Upper lobe of left lung (tissue), 4 donors: ENCODE measurements at regions not wholly inside any gene's neighbourhood (a gene's known extent, or its start where the extent isn't known, plus 50 kb on each side); places are given as distances from the start of the nearest gene placed in this dataset.

Source experiments
- POLR2A ChIP-seq, 4 donors: fragments of 450-650 bp; IDR thresholded peaks; one replicate each; pipeline ENCODE4 v1.5.1; 2016 to 2017; ENCODE audit warnings: antibody characterized with exemption in 4 of 4, mild to moderate bottlenecking in 2 of 4
- POLR2AphosphoS5 ChIP-seq, 2 donors: sonication (generic); formaldehyde crosslinking; IDR thresholded peaks; one replicate each; pipeline ENCODE4 v1.5.1; 2017; ENCODE audit warnings: antibody characterized with exemption in 2 of 2
- TF ChIP-seq, protein P1 (sequence below), 6 experiments: fragments of 450-650 bp in 4 of 6; fragments of 200-600 bp in 2 of 6; sonication (generic) in 2 of 6; IDR thresholded peaks; one replicate each; pipeline ENCODE4 v1.5.1; 2016 to 2019; ENCODE audit warnings: antibody characterized with exemption in 6 of 6

DNA sequence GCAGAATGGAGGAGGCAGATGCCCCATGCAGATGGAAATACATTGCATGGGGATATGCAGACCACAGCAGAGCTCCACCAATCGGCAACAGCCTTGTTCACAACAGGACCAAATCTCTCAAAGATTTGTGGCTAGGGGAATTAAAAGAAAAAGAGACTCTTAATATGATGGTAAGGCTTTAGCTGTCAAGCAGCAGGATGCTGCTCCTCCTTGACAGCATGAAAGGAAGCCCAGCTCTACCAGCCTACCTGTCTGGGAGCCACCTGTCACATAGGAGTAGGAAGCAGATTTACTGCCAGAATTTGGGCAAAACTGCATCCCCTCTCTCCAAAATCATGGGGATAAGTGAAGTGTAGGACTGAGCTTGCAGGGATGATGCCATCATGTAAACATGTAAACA, 769.6 kb upstream of the ARPP21 start:
- TF ChIP-seq, protein P1, sequence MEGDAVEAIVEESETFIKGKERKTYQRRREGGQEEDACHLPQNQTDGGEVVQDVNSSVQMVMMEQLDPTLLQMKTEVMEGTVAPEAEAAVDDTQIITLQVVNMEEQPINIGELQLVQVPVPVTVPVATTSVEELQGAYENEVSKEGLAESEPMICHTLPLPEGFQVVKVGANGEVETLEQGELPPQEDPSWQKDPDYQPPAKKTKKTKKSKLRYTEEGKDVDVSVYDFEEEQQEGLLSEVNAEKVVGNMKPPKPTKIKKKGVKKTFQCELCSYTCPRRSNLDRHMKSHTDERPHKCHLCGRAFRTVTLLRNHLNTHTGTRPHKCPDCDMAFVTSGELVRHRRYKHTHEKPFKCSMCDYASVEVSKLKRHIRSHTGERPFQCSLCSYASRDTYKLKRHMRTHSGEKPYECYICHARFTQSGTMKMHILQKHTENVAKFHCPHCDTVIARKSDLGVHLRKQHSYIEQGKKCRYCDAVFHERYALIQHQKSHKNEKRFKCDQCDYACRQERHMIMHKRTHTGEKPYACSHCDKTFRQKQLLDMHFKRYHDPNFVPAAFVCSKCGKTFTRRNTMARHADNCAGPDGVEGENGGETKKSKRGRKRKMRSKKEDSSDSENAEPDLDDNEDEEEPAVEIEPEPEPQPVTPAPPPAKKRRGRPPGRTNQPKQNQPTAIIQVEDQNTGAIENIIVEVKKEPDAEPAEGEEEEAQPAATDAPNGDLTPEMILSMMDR (IDR thresholded peaks at IDR 0.05) = no peak
- no peak for TF ChIP-seq POLR2A (IDR thresholded peaks at IDR 0.05)
- TF ChIP-seq POLR2AphosphoS5 (IDR thresholded peaks at IDR 0.05) = no peak
